Fibroblast of lung (primary cell): ENCODE measurements at regions not wholly inside any gene's neighbourhood (a gene's known extent, or its start where the extent isn't known, plus 50 kb on each side); places are given as distances from the start of the nearest gene placed in this dataset.

ENCODE experiments used
- DNase-seq, 2 donors: peaks; one replicate each; pipeline versions ENCODE4 v3.0.0 to v3.0.0-alpha.2; 2010; ENCODE audit warnings: low read depth in 2 of 2
- H2AFZ ChIP-seq: 2 replicates; pipeline ENCODE4 v1.5.1; 2012; ENCODE audit warnings: low read length, control low read depth, inconsistent platforms
- H3K27ac ChIP-seq: 2 replicates; pipeline ENCODE4 v1.5.1; 2011; ENCODE audit warnings: low read length, control low read depth; ENCODE audit not compliant: insufficient read depth
- H3K27me3 ChIP-seq: 2 replicates; pipeline ENCODE4 v1.5.1; 2011; ENCODE audit warnings: mild to moderate bottlenecking, low read length; ENCODE audit not compliant: control insufficient read depth, insufficient read depth
- H3K36me3 ChIP-seq: 2 replicates; pipeline ENCODE4 v1.5.1; 2011; ENCODE audit warnings: low read length; ENCODE audit not compliant: control insufficient read depth, insufficient read depth
- H3K4me1 ChIP-seq: 2 replicates; pipeline ENCODE4 v1.5.1; 2011; ENCODE audit warnings: low read length; ENCODE audit not compliant: control insufficient read depth, insufficient read depth; ENCODE audit errors: extremely low read depth
- H3K4me2 ChIP-seq: 2 replicates; pipeline ENCODE4 v1.5.1; 2011; ENCODE audit warnings: low read length, control low read depth; ENCODE audit not compliant: insufficient read depth; ENCODE audit errors: extremely low read depth
- H3K4me3 ChIP-seq, 4 experiments: fragments of 200-600 bp in 1 of 4; sonication (generic) in 1 of 4; replicated peaks in 1 of 4; 2 replicates each; pipeline ENCODE4 v1.5.1; 2011 to 2016; ENCODE audit warnings: low read length in 4 of 4, low read depth in 3 of 4, mild to moderate bottlenecking in 3 of 4, control low read depth in 2 of 4, inconsistent platforms in 1 of 4, mixed read lengths in 1 of 4; ENCODE audit not compliant: insufficient read depth in 1 of 4; ENCODE audit errors: control extremely low read depth in 1 of 4
- H3K79me2 ChIP-seq: 2 replicates; pipeline ENCODE4 v1.5.1; 2012; ENCODE audit warnings: mild to moderate bottlenecking, low read length, inconsistent platforms; ENCODE audit not compliant: control insufficient read depth, insufficient read depth
- H3K9ac ChIP-seq: 2 replicates; pipeline ENCODE4 v1.5.1; 2011; ENCODE audit warnings: mild to moderate bottlenecking, low read length, control low read depth; ENCODE audit not compliant: insufficient read depth
- H3K9me3 ChIP-seq: 2 replicates; pipeline ENCODE4 v1.5.1; 2012; ENCODE audit warnings: low read depth, low read length; ENCODE audit not compliant: control insufficient read depth, insufficient read depth
- H4K20me1 ChIP-seq: 2 replicates; pipeline ENCODE4 v1.5.1; 2011; ENCODE audit warnings: low read length; ENCODE audit not compliant: control insufficient read depth, insufficient read depth; ENCODE audit errors: extremely low read depth
- CTCF ChIP-seq, 2 donors: IDR thresholded peaks in 1 of 2; conservative IDR thresholded peaks in 1 of 2; 1 replicate in 1 of 2; 2 replicates in 1 of 2; pipeline ENCODE4 v1.5.1; 2011 to 2012; ENCODE audit warnings: low read length in 2 of 2, control low read depth in 1 of 2, inconsistent platforms in 1 of 2, low read depth in 1 of 2, mild to moderate bottlenecking in 1 of 2
- EZH2 ChIP-seq: IDR thresholded peaks from 2 replicates; pipeline ENCODE4 v1.5.1; 2012; ENCODE audit warnings: low read length, control low read depth, mild to moderate bottlenecking; ENCODE audit errors: missing control alignments

DNA sequence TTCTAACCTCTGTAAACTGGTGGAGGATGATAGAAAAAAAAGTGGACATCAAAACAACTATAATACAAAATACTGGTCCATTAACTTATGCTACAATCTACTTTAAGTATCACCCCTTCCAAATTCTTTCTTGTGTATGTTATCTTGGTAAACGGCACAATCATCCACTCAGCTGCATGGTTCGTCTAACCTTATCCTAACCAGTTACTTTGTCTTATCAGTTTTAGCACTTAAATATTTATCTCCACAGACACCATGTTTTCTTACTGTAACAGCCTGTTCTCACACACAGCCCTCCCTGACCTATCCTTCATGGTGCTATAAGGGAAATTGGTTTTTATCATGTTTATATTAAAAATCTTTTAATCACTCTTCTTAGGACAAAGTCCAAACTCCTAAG, 157.2 kb downstream of the PTGER3 start:
- no peak overlapping the region for H3K9ac ChIP-seq

GRCh38 chr1:70891051-70891843, 156.4 kb downstream of the PTGER3 start:
- H3K4me3 ChIP-seq = no peak overlapping the region
- no peaks in the 10 kb centered on the region for H3K4me1 ChIP-seq
- H3K27ac ChIP-seq = no peak overlapping the region
- H3K9me3 ChIP-seq = no peaks in the 10 kb centered on the region
- H3K27me3 ChIP-seq = no peaks in the 10 kb centered on the region
- H3K4me2 ChIP-seq = no peak overlapping the region
- no peak for TF ChIP-seq EZH2
- TF ChIP-seq CTCF (conservative IDR thresholded peaks at IDR 0.05 in 1 of 2, IDR thresholded peaks at IDR 0.05 in 1 of 2; ENCODE audit: low read depth in 1 of 2, low read length in 2 of 2) = no peak
- no peaks in the 10 kb centered on the region for H4K20me1 ChIP-seq
- H3K36me3 ChIP-seq = no peaks in the 10 kb centered on the region
- DNase-seq = no peak
- H2AFZ ChIP-seq = no peak overlapping the region
- no peaks in the 10 kb centered on the region for H3K79me2 ChIP-seq
- no peak overlapping the region for H3K9ac ChIP-seq

More for the DNA sequence above, 157.2 kb downstream of the PTGER3 start:
- Histone ChIP-seq H3K4me1 (no peaks in the 10 kb centered on the region), H3K4me2 (no peak overlapping the region), H2AFZ (no peak overlapping the region), H3K36me3 (no peaks in the 10 kb centered on the region), H3K27me3 (no peaks in the 10 kb centered on the region), H4K20me1 (no peaks in the 10 kb centered on the region), H3K9me3 (no peaks in the 10 kb centered on the region), H3K4me3 (no peak overlapping the region), H3K79me2 (no peaks in the 10 kb centered on the region), H3K27ac (no peak overlapping the region)
- no peak for DNase-seq
- TF ChIP-seq EZH2 = no peak
- no peak for TF ChIP-seq CTCF (conservative IDR thresholded peaks at IDR 0.05 in 1 of 2, IDR thresholded peaks at IDR 0.05 in 1 of 2; ENCODE audit: low read depth in 1 of 2, low read length in 2 of 2)

- Histone ChIP-seq H3K27me3 (no peaks in the 10 kb centered on the region), H3K79me2 (no peaks in the 10 kb centered on the region), H3K36me3 (no peaks in the 10 kb centered on the region), H4K20me1 (no peaks in the 10 kb centered on the region), H3K27ac (no peak overlapping the region), H3K9me3 (no peaks in the 10 kb centered on the region), H3K4me2 (no peak overlapping the region), H3K4me1 (no peaks in the 10 kb centered on the region), H3K4me3 (no peak overlapping the region), H2AFZ (no peak overlapping the region), H3K9ac (no peak overlapping the region)
- DNase-seq = no peak
- TF ChIP-seq EZH2 (no peak), CTCF (conservative IDR thresholded peaks at IDR 0.05 in 1 of 2, IDR thresholded peaks at IDR 0.05 in 1 of 2; ENCODE audit: low read depth in 1 of 2, low read length in 2 of 2) (no peak)
These were observed 155.5 kb downstream of the PTGER3 start for GRCh38 chr1:70892140-70892539.
